GM12875 (cell line): ENCODE measurements at regions not wholly inside any gene's neighbourhood (a gene's known extent, or its start where the extent isn't known, plus 50 kb on each side); places are given as distances from the start of the nearest gene placed in this dataset.

Experiments used
- H3K4me3 ChIP-seq: one replicate; pipeline ENCODE4 v1.5.1; 2011; ENCODE audit warnings: low read depth, low read length, control low read depth
- CTCF ChIP-seq: IDR thresholded peaks from 2 replicates; pipeline ENCODE4 v1.5.1; 2011; ENCODE audit warnings: low read depth, mild to moderate bottlenecking, control low read depth, inconsistent platforms, low read length, moderate library complexity, borderline replicate concordance; ENCODE audit not compliant: insufficient read depth

- no peak for TF ChIP-seq CTCF
- no peak overlapping the region for H3K4me3 ChIP-seq
Measured at GRCh38 chr12:13897811-13898210, 83.6 kb downstream of the GRIN2B start.

GRCh38 chr12:13896063-13896626 lies 85.3 kb downstream of the GRIN2B start:
- no peak overlapping the region for H3K4me3 ChIP-seq
- TF ChIP-seq CTCF: no peak

GRCh38 chr12:13891902-13892301 lies 89.5 kb downstream of the GRIN2B start:
- TF ChIP-seq CTCF: no peak
- no peak overlapping the region for H3K4me3 ChIP-seq

GRCh38 chr12:13890943-13891342 lies 90.5 kb downstream of the GRIN2B start:
- no peak for TF ChIP-seq CTCF
- H3K4me3 ChIP-seq: no peak overlapping the region

- no peak overlapping the region for H3K4me3 ChIP-seq
- TF ChIP-seq CTCF: no peak
Measured at GRCh38 chr12:13887779-13888388, 93.5 kb downstream of the GRIN2B start.

- no peak for TF ChIP-seq CTCF
- no peak overlapping the region for H3K4me3 ChIP-seq
Measured at GRCh38 chr12:13882176-13882575, 99.2 kb downstream of the GRIN2B start.

- no peak overlapping the region for H3K4me3 ChIP-seq
- TF ChIP-seq CTCF: no peak
Measured at GRCh38 chr12:13880613-13881012, 100.8 kb downstream of the GRIN2B start.
